ENCODE measurements at regions not wholly inside any gene's neighbourhood (a gene's known extent, or its start where the extent isn't known, plus 50 kb on each side); places are given as distances from the start of the nearest gene placed in this dataset.

GRCh38 chr16:13338044-13338443 lies 436.6 kb downstream of the SHISA9 start:
- H3K9me3 ChIP-seq (ENCODE audit: control insufficient read depth, insufficient read depth, low read length): no peaks in the 10 kb centered on the region
- DNase-seq: no peak
- no peaks in the 10 kb centered on the region for H3K4me1 ChIP-seq (ENCODE audit: control insufficient read depth, insufficient read depth, low read length)
- no peaks in the 10 kb centered on the region for H3K27me3 ChIP-seq (ENCODE audit: control insufficient read depth, insufficient read depth, low read length)
- TF ChIP-seq, protein P1, sequence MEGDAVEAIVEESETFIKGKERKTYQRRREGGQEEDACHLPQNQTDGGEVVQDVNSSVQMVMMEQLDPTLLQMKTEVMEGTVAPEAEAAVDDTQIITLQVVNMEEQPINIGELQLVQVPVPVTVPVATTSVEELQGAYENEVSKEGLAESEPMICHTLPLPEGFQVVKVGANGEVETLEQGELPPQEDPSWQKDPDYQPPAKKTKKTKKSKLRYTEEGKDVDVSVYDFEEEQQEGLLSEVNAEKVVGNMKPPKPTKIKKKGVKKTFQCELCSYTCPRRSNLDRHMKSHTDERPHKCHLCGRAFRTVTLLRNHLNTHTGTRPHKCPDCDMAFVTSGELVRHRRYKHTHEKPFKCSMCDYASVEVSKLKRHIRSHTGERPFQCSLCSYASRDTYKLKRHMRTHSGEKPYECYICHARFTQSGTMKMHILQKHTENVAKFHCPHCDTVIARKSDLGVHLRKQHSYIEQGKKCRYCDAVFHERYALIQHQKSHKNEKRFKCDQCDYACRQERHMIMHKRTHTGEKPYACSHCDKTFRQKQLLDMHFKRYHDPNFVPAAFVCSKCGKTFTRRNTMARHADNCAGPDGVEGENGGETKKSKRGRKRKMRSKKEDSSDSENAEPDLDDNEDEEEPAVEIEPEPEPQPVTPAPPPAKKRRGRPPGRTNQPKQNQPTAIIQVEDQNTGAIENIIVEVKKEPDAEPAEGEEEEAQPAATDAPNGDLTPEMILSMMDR (IDR thresholded peaks at IDR 0.05): no peak
- H3K4me3 Mint-ChIP-seq: no peak overlapping the region
- 62% methylated on average over 3 of the region's 3 CpGs for WGBS (ENCODE audit: insufficient coverage)
- no peak for ATAC-seq
- H3K9me3 Mint-ChIP-seq: peaks cover 0 to 2% of the 10 kb centered on the region in 2 donors
- no peak overlapping the region for H3K4me3 ChIP-seq (ENCODE audit: low read length)
- no peaks in the 10 kb centered on the region for H3K4me1 Mint-ChIP-seq
- H3K36me3 Mint-ChIP-seq: no peaks in the 10 kb centered on the region
- no peaks in the 10 kb centered on the region for H3K27me3 Mint-ChIP-seq (ENCODE audit: low read depth in 2 of 2)
- intact Hi-C loops (cut with micrococcal nuclease): no loop called here
- no peaks in the 10 kb centered on the region for H3K36me3 ChIP-seq (ENCODE audit: control insufficient read depth, insufficient read depth, low read length)
- no peak overlapping the region for H3K27ac Mint-ChIP-seq
- no peak overlapping the region for H3K27ac ChIP-seq (ENCODE audit: low read length)

- DNase-seq: no peak
- Histone ChIP-seq H3K27me3 (ENCODE audit: control insufficient read depth, insufficient read depth, low read length) (no peaks in the 10 kb centered on the region), H3K27ac (ENCODE audit: low read length) (no peak overlapping the region), H3K4me3 (ENCODE audit: low read length) (no peak overlapping the region), H3K4me1 (ENCODE audit: control insufficient read depth, insufficient read depth, low read length) (no peaks in the 10 kb centered on the region), H3K9me3 (ENCODE audit: control insufficient read depth, insufficient read depth, low read length) (no peaks in the 10 kb centered on the region), H3K36me3 (ENCODE audit: control insufficient read depth, insufficient read depth, low read length) (no peaks in the 10 kb centered on the region)
- Mint-ChIP-seq H3K4me1 (no peaks in the 10 kb centered on the region), H3K4me3 (no peak overlapping the region), H3K27me3 (ENCODE audit: low read depth in 2 of 2) (no peaks in the 10 kb centered on the region), H3K27ac (no peak overlapping the region), H3K9me3 (peaks cover 4 to 5% of the 10 kb centered on the region in 2 donors), H3K36me3 (no peaks in the 10 kb centered on the region)
- no peak for ATAC-seq
- intact Hi-C loops (cut with micrococcal nuclease): no loop called here
- TF ChIP-seq, protein P1 (IDR thresholded peaks at IDR 0.05): no peak
- 88% methylated on average over 2 of the region's 3 CpGs for WGBS (ENCODE audit: insufficient coverage)
Measured at GRCh38 chr16:13342675-13343074, 441.3 kb downstream of the SHISA9 start.

- H3K36me3 ChIP-seq (ENCODE audit: control insufficient read depth, insufficient read depth, low read length): no peaks in the 10 kb centered on the region
- Mint-ChIP-seq H3K36me3 (no peaks in the 10 kb centered on the region), H3K9me3 (peaks cover 4 to 5% of the 10 kb centered on the region in 2 donors), H3K4me1 (no peaks in the 10 kb centered on the region), H3K4me3 (no peak overlapping the region), H3K27me3 (ENCODE audit: low read depth in 2 of 2) (no peaks in the 10 kb centered on the region), H3K27ac (no peak overlapping the region)
- DNase-seq (no peak), ATAC-seq (no peak)
- H3K4me3 ChIP-seq (ENCODE audit: low read length): no peak overlapping the region
- intact Hi-C loops (cut with micrococcal nuclease): no loop called here
- no peak overlapping the region for H3K27ac ChIP-seq (ENCODE audit: low read length)
- no peaks in the 10 kb centered on the region for H3K9me3 ChIP-seq (ENCODE audit: control insufficient read depth, insufficient read depth, low read length)
- H3K27me3 ChIP-seq (ENCODE audit: control insufficient read depth, insufficient read depth, low read length): no peaks in the 10 kb centered on the region
- TF ChIP-seq, protein P1 (IDR thresholded peaks at IDR 0.05): no peak
- no peaks in the 10 kb centered on the region for H3K4me1 ChIP-seq (ENCODE audit: control insufficient read depth, insufficient read depth, low read length)
- WGBS (ENCODE audit: insufficient coverage): 92% methylated on average over 2 of the region's 2 CpGs
Measured at GRCh38 chr16:13344001-13344400, 442.6 kb downstream of the SHISA9 start.

- no peak for DNase-seq
- H3K27me3 ChIP-seq (ENCODE audit: control insufficient read depth, insufficient read depth, low read length): no peaks in the 10 kb centered on the region
- H3K36me3 Mint-ChIP-seq: no peaks in the 10 kb centered on the region
- intact Hi-C loops (cut with micrococcal nuclease): no loop called here
- no peak overlapping the region for H3K27ac ChIP-seq (ENCODE audit: low read length)
- H3K4me1 Mint-ChIP-seq: no peaks in the 10 kb centered on the region
- no peaks in the 10 kb centered on the region for H3K36me3 ChIP-seq (ENCODE audit: control insufficient read depth, insufficient read depth, low read length)
- H3K4me3 Mint-ChIP-seq: no peak overlapping the region
- TF ChIP-seq, protein P1 (IDR thresholded peaks at IDR 0.05): no peak
- H3K4me1 ChIP-seq (ENCODE audit: control insufficient read depth, insufficient read depth, low read length): no peaks in the 10 kb centered on the region
- 92% methylated on average over 6 of the region's 6 CpGs for WGBS (ENCODE audit: insufficient coverage)
- peaks cover 4 to 5% of the 10 kb centered on the region in 2 donors for H3K9me3 Mint-ChIP-seq
- H3K9me3 ChIP-seq (ENCODE audit: control insufficient read depth, insufficient read depth, low read length): no peaks in the 10 kb centered on the region
- H3K27ac Mint-ChIP-seq: no peak overlapping the region
- H3K4me3 ChIP-seq (ENCODE audit: low read length): no peak overlapping the region
- no peak for ATAC-seq
- no peaks in the 10 kb centered on the region for H3K27me3 Mint-ChIP-seq (ENCODE audit: low read depth in 2 of 2)
Measured at GRCh38 chr16:13348416-13348815, 447.0 kb downstream of the SHISA9 start.

Measured in natural killer cell (primary cell).